DLD1 (cell line): ENCODE measurements at regions not wholly inside any gene's neighbourhood (a gene's known extent, or its start where the extent isn't known, plus 50 kb on each side); places are given as distances from the start of the nearest gene placed in this dataset.
"Not testable (repeated sequence)": the region's sequence is repeated elsewhere in the genome, so short reads cannot be mapped to it uniquely, and the experiment has no call there.

Experiments used
- in situ Hi-C: cut with HindIII; loops from 2 replicates; pipeline ENCODE4 v1.10.0; 2017; ENCODE audit warnings: low sequenced_read_pairs

GRCh38 chr5:57002959-57003485 lies 51.1 kb upstream of the MIER3 start:
- in situ Hi-C loops: no loop called here

GRCh38 chr5:57003566-57003965 lies 51.6 kb upstream of the MIER3 start:
- in situ Hi-C loops: not testable (repeated sequence)

GRCh38 chr5:57004800-57005199 lies 52.9 kb upstream of the MIER3 start:
- in situ Hi-C loops: no loop called here

GRCh38 chr5:57007344-57007743 lies 55.4 kb upstream of the MIER3 start:
- in situ Hi-C loops: no loop called here

- in situ Hi-C loops: no loop called here
Observed at GRCh38 chr5:57009811-57010210, 57.9 kb upstream of the MIER3 start.

GRCh38 chr5:57010786-57011185 lies 58.9 kb upstream of the MIER3 start:
- in situ Hi-C loops: no loop called here

GRCh38 chr5:57012511-57012910 lies 60.6 kb upstream of the MIER3 start:
- in situ Hi-C loops: no loop called here

GRCh38 chr5:57025961-57026360 lies 74.0 kb upstream of the MIER3 start:
- in situ Hi-C loops: no loop called here

- in situ Hi-C loops: no loop called here
Observed at GRCh38 chr5:57028161-57028560, 76.2 kb upstream of the MIER3 start.

GRCh38 chr5:57032151-57032551 lies 80.2 kb upstream of the MIER3 start:
- in situ Hi-C loops: no loop called here

- in situ Hi-C loops: no loop called here
Observed at GRCh38 chr5:57033103-57033502, 81.2 kb upstream of the MIER3 start.

- in situ Hi-C loops: no loop called here
Observed at GRCh38 chr5:57033503-57033902, 81.6 kb upstream of the MIER3 start.

GRCh38 chr5:57034201-57034916 lies 82.4 kb upstream of the MIER3 start:
- in situ Hi-C loops: no loop called here

- in situ Hi-C loops: no loop called here
Observed at GRCh38 chr5:57035955-57036354, 84.0 kb upstream of the MIER3 start.

GRCh38 chr5:57036761-57037160 lies 84.8 kb upstream of the MIER3 start:
- in situ Hi-C loops: no loop called here

GRCh38 chr5:57037355-57037754 lies 85.4 kb upstream of the MIER3 start:
- in situ Hi-C loops: no loop called here

GRCh38 chr5:57041570-57041969 lies 89.6 kb upstream of the MIER3 start:
- in situ Hi-C loops: no loop called here

- in situ Hi-C loops: no loop called here
Observed at GRCh38 chr5:57042524-57042931, 90.6 kb upstream of the MIER3 start.

GRCh38 chr5:57054135-57054534 lies 102.2 kb upstream of the MIER3 start:
- in situ Hi-C loops: no loop called here

GRCh38 chr5:57054671-57055070 lies 102.7 kb upstream of the MIER3 start:
- in situ Hi-C loops: no loop called here

GRCh38 chr5:57055731-57056130 lies 103.8 kb upstream of the MIER3 start:
- in situ Hi-C loops: no loop called here

GRCh38 chr5:57063773-57064172 lies 110.1 kb upstream of the GPBP1 start:
- in situ Hi-C loops: loop anchor here (10.0 kb wide), 1 partner anchor 109 kb away; the partner anchor contains the start of gene MIER3
